GM18858 (cell line): ENCODE measurements at regions not wholly inside any gene's neighbourhood (a gene's known extent, or its start where the extent isn't known, plus 50 kb on each side); places are given as distances from the start of the nearest gene placed in this dataset.
A peak's percentile ranks its signal among the peaks of the same experiment; 100 is the strongest.

Experiments
- ATAC-seq: cut with Tn5 transposase; IDR thresholded peaks from one replicate; pipeline ENCODE4 v1.9.1; 2021; ENCODE audit not compliant: unreplicated experiment

DNA sequence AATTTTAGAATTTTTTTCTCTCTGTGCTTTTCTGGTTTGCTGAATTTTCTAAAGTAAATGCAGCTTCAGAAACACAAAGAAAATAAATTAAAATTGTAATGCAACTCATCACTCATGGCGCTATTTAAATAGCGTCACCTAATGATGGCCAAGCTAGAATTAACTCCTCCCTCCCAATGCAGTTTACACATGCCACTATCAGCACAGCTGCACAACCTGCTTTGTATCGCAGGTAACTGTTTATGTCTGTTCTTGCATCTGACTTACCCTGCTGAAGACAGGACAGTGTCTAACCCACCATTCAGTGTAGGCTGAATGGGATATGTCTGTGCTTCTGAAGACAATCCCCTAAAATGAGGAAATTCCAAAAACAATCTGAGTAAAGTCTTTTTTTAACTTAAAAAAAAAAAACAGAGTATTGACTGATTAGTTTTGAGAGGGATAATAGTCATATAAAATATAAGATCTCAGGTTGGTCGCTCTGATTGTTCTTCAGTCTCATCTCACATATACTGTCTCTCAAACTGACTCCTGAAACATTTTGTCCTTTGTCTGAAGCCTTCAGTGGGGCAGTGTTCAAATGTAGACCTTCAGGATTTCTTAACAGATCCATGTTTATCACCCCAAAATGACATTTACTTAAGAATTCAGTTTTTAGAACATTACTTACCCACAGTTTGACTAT lies 271.4 kb downstream of the ZEB2 start:
- no peak for ATAC-seq

- ATAC-seq = no peak
These were observed 275.0 kb downstream of the ZEB2 start for GRCh38 chr2:144244938-144245337.

DNA sequence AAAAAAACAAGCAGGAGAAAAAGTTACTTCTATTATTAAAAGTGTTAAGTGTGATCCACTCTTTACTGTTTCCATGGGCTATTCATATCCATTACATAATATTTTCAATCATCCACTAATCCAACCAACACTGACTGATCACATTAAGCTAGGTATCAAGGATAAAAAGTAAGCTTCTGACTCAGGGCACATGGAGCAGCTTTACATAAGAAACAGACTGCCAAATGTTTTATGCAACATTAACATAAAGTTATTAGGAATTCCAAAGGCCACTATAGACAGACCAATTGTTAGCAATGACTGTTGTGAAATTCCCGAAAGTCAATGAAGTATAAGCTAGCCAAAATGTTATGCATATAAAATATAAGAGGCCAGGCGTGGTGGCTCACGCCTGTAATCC lies 277.6 kb downstream of the ZEB2 start:
- no peak for ATAC-seq

GRCh38 chr2:144241801-144242200 lies 278.1 kb downstream of the ZEB2 start:
- ATAC-seq = no peak

GRCh38 chr2:144240656-144241339 lies 279.1 kb downstream of the ZEB2 start:
- ATAC-seq = peak; percentile 62

DNA sequence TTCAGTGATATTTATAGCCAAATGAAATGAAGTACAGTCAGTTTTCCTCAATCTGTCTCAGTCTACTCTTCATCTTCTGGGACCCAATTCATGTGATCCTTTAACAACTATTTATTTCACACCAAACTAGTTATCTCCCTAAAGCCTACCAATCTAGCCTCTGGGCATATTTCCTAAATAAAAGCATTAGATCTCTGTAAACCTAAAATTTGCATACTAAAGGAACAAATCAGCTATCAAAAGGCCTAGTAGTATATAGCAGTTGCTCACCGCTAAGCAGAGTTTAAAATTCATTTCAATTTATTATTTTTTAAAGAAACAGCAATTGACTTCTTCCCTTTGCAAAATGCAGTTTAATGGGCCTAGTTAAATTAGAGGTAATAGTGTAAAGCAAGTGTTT lies 280.2 kb downstream of the ZEB2 start:
- ATAC-seq = no peak

- no peak for ATAC-seq
These were observed 280.6 kb downstream of the ZEB2 start for GRCh38 chr2:144239306-144239705.

- ATAC-seq = no peak
These were observed 281.9 kb downstream of the ZEB2 start for GRCh38 chr2:144237830-144238627.

DNA sequence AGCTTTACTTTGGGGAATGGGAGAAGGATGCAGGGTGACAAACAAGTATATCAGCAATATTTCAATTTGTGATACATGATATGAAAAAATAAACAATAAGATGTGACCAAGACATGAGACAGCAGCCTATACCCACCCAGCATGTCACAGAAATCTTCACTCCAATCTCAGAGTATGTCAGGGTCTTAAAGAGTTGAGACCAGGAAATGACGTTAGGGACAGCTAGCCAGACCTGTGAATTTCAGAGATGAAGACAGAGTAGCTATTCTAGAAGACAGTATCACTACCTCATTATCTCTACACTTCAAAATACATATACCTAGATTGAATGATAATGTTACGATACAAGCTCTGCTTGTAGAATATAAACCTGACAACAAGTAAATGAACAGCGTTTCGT lies 282.8 kb downstream of the ZEB2 start:
- no peak for ATAC-seq

DNA sequence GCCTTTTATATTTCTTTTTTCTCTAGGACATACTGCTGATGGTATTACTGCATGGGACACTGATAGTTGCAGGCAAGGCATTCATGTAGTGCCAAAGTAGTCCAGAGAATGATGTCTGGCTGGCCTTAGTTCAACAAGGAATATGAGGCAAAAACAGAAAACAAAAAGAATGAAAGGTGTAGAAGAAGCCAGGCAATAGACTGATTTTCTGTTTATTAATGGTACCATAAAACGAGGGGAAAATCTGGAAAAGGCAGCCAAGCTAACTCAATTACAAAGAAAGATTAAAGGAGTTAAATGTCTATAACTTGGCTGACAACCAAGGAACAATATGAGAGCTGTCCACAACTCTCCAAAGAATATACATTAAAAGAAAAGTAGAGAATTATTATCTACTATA lies 284.9 kb downstream of the ZEB2 start:
- ATAC-seq = no peak

GRCh38 chr2:144234542-144234871 lies 285.4 kb downstream of the ZEB2 start:
- no peak for ATAC-seq

DNA sequence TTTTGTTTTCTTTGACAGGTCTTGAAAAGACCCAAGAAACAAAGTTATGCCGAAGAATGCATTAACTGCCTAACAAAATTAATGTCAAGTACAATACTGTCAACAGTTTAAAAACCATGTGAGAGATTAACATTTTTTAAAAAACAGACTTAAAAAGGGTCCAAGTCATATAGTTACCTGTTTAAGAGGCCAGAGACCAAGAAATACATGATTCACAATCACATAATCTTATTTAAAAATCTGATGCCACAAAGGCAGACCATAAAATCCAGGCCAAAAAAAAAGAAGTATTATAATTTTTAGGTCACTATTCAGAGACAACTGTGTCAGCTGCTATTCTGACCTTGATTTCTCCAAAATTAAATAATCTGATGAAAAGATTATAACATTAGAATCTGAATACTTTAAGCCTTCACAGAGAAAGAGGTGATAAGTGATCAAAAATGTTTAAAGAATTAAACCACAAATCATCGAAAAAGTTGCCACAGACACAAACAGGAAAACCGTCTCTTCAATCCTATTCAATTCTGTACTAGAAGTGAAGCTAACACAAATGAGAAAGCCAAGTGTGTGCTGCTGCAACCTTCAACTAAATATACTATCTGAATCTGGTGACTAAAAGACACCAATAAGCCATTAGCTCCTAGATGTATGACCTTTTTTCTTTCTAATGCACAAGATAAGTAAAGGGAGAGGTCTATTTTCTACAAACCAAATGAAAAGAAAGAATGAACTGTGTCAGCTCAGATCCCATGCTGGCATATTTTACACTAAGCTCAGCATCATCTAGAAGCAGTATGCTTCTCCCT lies 286.0 kb downstream of the ZEB2 start:
- ATAC-seq = no peak

DNA sequence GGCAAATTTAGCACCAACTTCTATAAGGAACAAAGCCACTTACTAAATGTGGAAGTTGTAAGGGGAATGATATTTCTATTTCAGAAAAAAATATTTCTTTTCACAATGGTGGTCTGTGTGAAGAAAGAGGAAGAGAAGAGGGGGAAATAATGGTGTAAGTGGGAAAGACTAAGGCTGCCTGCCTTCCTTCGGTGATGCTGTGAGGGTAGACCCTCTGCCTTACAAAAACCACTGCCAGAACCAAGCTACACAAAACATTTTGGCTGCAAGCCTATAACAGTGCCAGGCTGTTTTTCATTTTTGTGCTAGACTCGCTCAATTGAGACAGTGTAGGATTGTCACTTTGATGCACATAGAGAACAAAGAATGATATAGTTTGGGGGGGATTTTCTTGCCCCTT lies 286.6 kb downstream of the ZEB2 start:
- no peak for ATAC-seq

- ATAC-seq = no peak
These were observed 289.4 kb downstream of the ZEB2 start for GRCh38 chr2:144230448-144231085.

DNA sequence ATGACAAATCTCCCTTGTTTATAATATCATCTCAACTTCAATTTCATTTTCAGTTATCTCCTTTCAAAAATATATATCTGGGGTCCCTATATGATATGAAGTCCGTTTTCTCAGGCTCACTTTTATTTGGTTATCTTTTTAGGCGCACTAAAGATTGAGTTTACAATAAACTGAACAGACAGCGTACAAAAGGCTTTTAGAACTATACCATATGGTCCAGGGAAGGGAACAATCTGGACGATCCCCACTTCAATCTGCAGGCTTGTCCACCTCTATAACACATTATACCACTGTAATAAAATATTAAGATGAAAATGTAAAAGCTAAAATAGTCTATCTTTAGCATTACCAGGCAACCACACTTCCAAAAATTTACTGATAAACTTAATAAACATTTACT lies 289.9 kb downstream of the ZEB2 start:
- ATAC-seq = no peak

DNA sequence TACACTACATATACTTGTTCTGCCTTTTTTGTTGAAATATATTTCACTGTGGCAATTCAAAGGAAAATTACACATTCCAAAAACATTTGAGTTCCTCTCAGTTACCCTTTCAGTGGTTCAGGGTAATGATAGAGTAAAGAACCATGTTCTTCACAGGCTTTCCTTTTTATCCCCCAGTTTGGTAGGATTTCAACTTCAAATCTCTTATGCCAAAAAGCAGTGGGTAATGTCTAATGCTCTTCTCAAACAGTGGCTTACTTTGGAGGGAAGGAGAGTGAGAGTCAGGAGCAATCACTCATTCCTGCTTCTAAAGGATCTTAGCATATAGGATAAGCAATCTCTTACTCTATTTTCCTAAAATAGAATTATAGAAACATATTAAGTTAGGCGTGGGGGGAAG lies 290.6 kb downstream of the ZEB2 start:
- no peak for ATAC-seq

GRCh38 chr2:144227427-144228105 lies 292.4 kb downstream of the ZEB2 start:
- ATAC-seq = no peak

- no peak for ATAC-seq
These were observed 294.8 kb downstream of the ZEB2 start for GRCh38 chr2:144225076-144225475.

GRCh38 chr2:144224472-144224871 lies 295.4 kb downstream of the ZEB2 start:
- ATAC-seq = no peak

DNA sequence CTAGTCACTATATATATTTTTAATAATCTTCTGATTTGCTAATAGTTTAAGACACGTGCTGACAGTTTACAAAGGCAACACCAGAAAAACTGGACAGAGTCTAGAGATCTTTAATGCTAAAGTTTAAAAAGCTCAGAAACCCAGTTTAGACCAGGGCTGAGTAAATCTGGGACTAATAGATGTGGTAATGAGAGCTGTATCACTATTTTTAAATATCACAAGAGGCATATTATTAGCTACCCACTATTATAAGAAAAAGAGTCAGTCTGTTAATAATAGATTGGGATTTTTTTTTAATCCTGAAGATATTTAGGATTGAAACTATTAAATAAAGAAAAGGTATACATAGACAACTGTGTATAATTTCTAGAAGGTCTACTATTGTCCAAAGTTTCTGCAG lies 299.9 kb downstream of the ZEB2 start:
- no peak for ATAC-seq
